Gastroesophageal sphincter (tissue), 3 donors: ENCODE measurements at regions not wholly inside any gene's neighbourhood (a gene's known extent, or its start where the extent isn't known, plus 50 kb on each side); places are given as distances from the start of the nearest gene placed in this dataset.

Experiments used
- CTCF ChIP-seq, 4 experiments: fragments of 200-600 bp in 2 of 4; fragments of 450-650 bp in 2 of 4; sonication (generic) in 1 of 4; IDR thresholded peaks; one replicate each; pipeline ENCODE4 v1.5.1; 2017 to 2019; ENCODE audit warnings: antibody characterized with exemption in 4 of 4, mild to moderate bottlenecking in 2 of 4, moderate library complexity in 2 of 4
- EP300 ChIP-seq: sonication (generic); formaldehyde crosslinking; IDR thresholded peaks from one replicate; pipeline ENCODE4 v1.6.1; 2017; ENCODE audit warnings: antibody characterized with exemption, mild to moderate bottlenecking
- POLR2A ChIP-seq, 2 donors: fragments of 450-650 bp; IDR thresholded peaks; one replicate each; pipeline ENCODE4 v1.6.1; 2017; ENCODE audit warnings: antibody characterized with exemption in 2 of 2, mild to moderate bottlenecking in 2 of 2, moderate library complexity in 1 of 2
- POLR2AphosphoS5 ChIP-seq: sonication (generic); formaldehyde crosslinking; IDR thresholded peaks from one replicate; pipeline ENCODE4 v1.6.1; 2017; ENCODE audit warnings: antibody characterized with exemption

GRCh38 chr5:77915346-77915745 is 139.2 kb upstream of the TBCA start:
- TF ChIP-seq CTCF (IDR thresholded peaks at IDR 0.05) = no peak
- TF ChIP-seq POLR2A (IDR thresholded peaks at IDR 0.05) = no peak
- TF ChIP-seq POLR2AphosphoS5 = no peak
- no peak for TF ChIP-seq EP300
